HG02610 (cell line): ENCODE measurements at regions not wholly inside any gene's neighbourhood (a gene's known extent, or its start where the extent isn't known, plus 50 kb on each side); places are given as distances from the start of the nearest gene placed in this dataset.

Experiments used
- ATAC-seq: cut with Tn5 transposase; IDR thresholded peaks from one replicate; pipeline ENCODE4 v1.9.1; 2021; ENCODE audit warnings: mild to moderate bottlenecking, moderate library complexity; ENCODE audit not compliant: unreplicated experiment

GRCh38 chr15:61500523-61500922 is 271.4 kb upstream of the RORA start:
- ATAC-seq, result no peak

GRCh38 chr15:61499376-61499775 is 270.3 kb upstream of the RORA start:
- no peak for ATAC-seq

- no peak for ATAC-seq
Observed at GRCh38 chr15:61489571-61489970, 260.5 kb upstream of the RORA start.

- no peak for ATAC-seq
Observed at GRCh38 chr15:61483599-61483998, 254.5 kb upstream of the RORA start.

- no peak for ATAC-seq
Observed at GRCh38 chr15:61481886-61482285, 252.8 kb upstream of the RORA start.

GRCh38 chr15:61480863-61481262 is 251.8 kb upstream of the RORA start:
- ATAC-seq, result no peak

GRCh38 chr15:61480295-61480694 is 251.2 kb upstream of the RORA start:
- ATAC-seq, result no peak

- no peak for ATAC-seq
Observed at GRCh38 chr15:61479613-61480012, 250.5 kb upstream of the RORA start.

GRCh38 chr15:61476741-61477140 is 247.6 kb upstream of the RORA start:
- ATAC-seq, result no peak

- no peak for ATAC-seq
Observed at GRCh38 chr15:61474796-61475195, 245.7 kb upstream of the RORA start.

GRCh38 chr15:61467823-61468222 is 238.7 kb upstream of the RORA start:
- ATAC-seq, result no peak

- ATAC-seq, result no peak
Observed at GRCh38 chr15:61459785-61460707, 230.9 kb upstream of the RORA start.

GRCh38 chr15:61457050-61457733 is 228.1 kb upstream of the RORA start:
- ATAC-seq, result no peak

GRCh38 chr15:61449186-61449702 is 220.1 kb upstream of the RORA start:
- ATAC-seq, result no peak

- no peak for ATAC-seq
Observed at GRCh38 chr15:61447981-61448380, 218.9 kb upstream of the RORA start.

GRCh38 chr15:61444585-61444984 is 215.5 kb upstream of the RORA start:
- peak; percentile 56 for ATAC-seq

- no peak for ATAC-seq
Observed at GRCh38 chr15:61442821-61443220, 213.7 kb upstream of the RORA start.

GRCh38 chr15:61441891-61442290 is 212.8 kb upstream of the RORA start:
- ATAC-seq, result no peak

- ATAC-seq, result no peak
Observed at GRCh38 chr15:61426466-61426865, 197.4 kb upstream of the RORA start.

- no peak for ATAC-seq
Observed at GRCh38 chr15:61425934-61426333, 196.8 kb upstream of the RORA start.

GRCh38 chr15:61422773-61423172 is 193.7 kb upstream of the RORA start:
- no peak for ATAC-seq

- ATAC-seq, result no peak
Observed at GRCh38 chr15:61421938-61422337, 192.8 kb upstream of the RORA start.
